HG02588 (cell line): ENCODE measurements at regions not wholly inside any gene's neighbourhood (a gene's known extent, or its start where the extent isn't known, plus 50 kb on each side); places are given as distances from the start of the nearest gene placed in this dataset.
"Not testable (repeated sequence)": the region's sequence is repeated elsewhere in the genome, so short reads cannot be mapped to it uniquely, and the experiment has no call there.

Experiments
- ATAC-seq: cut with Tn5 transposase; IDR thresholded peaks from one replicate; pipeline ENCODE4 v1.9.1; 2021; ENCODE audit warnings: mild to moderate bottlenecking, moderate library complexity; ENCODE audit not compliant: unreplicated experiment

DNA sequence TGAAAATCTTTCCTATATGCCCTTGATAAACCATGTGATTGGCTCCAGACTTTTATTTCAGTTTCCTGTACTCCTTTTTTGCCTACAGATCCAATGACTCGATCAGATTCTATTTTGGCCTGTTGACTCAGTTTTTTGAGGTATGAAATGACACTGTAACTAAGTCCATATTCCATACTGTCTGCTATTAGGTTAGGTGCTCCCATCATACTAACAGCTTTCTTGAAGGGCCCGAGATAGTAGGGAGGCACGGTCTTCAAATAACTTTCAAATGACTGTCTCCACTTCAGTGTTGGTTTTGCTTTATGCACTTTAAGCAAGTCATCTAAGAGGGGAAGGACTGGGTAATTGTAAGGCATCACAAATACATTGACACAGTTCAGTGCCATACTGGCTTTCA lies 295.4 kb upstream of the DAB2 start:
- no peak for ATAC-seq

DNA sequence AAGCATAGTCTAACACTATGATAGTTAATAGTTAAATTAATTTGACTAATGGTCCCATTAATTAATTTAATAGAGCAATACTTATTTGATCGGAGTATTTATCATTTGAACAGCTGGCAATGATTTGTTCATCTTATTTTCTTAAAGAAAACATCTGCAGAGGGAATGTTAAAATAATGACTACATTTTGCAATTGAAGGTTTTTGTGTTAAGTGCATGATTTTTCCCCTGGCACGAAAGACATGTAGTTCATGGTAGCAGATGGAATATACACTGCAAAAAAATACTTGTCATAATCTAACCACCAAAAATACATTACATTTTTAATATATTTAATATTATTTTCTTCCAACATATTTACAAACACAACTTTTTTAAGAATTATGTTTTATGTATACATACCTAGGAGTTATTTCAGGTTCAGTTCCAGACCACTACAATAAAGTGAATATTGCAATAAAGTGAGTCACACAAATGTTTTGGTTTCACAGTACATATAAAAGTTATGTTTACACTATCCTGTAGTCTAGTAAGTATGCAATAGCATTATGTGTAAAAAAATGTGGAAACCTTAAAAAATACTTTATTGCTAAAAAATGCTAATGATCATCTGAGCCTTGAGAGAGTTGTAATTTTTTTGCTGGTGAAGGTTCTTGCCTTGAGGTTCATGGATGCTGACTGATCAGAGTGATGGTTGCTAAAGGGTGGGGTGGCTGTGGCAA lies 292.6 kb upstream of the DAB2 start:
- ATAC-seq: no peak

- ATAC-seq: peak; percentile 60
These were observed 291.8 kb upstream of the DAB2 start for GRCh38 chr5:39716532-39717028.

DNA sequence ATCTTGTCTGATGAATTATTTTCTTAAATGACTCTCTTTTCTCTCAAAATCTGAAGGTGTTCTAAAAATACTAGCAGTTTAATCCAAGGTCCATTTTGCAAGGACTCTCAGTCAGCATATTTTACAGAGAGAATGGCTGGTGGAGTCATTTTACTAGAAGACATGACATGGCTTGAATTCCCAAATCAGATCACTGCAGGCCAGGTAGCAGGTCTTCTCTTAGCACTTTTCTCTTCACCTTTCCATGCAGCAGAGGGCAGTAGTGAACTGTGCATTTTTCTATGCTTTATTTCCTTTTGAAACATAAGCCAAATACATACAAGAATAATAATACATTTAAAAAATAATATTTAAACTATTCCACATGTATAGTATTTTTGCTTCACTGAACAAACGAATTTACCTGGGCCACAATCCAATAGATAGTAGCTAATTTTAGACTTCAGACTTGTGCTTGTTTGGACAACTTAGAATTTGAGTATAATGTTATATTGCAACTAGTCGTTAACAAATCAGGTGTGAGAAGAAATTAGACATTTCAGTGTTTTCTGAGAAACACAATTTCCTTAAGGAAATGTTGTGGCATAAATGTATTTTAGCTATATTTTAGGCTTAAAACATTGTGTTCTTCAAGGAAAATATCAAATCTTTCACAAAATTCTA lies 289.4 kb upstream of the DAB2 start:
- ATAC-seq: no peak

DNA sequence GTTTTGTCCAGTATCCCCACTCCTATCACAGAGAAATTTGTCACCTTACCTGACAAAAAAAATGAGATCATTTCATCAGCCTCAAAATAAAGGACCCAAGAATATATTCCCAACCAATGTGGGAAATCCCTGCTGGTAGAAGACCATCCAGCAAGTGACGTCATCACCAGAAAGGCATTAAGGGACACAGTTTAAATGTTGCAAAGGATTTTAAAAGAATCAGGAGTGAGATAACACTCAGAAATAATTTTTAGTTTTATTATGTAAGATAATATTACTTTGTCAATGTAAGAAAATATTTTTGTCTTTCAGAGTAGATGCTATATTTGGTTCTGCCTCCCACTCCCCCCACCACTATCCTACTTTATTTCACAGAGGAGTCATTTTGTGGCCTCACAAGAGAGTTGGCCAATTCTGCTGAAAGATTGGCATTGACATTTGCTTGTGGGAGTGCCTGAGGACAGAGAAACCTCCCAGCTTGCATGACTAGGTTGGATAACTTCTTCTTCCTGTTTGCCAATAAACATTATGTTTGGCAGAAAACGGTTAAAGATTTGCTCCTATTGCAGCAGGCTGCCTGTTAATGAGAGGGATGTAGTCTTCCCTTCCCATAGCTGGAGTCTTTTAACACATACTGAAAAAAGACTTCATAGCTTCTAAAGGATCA lies 288.6 kb upstream of the DAB2 start:
- ATAC-seq: no peak

DNA sequence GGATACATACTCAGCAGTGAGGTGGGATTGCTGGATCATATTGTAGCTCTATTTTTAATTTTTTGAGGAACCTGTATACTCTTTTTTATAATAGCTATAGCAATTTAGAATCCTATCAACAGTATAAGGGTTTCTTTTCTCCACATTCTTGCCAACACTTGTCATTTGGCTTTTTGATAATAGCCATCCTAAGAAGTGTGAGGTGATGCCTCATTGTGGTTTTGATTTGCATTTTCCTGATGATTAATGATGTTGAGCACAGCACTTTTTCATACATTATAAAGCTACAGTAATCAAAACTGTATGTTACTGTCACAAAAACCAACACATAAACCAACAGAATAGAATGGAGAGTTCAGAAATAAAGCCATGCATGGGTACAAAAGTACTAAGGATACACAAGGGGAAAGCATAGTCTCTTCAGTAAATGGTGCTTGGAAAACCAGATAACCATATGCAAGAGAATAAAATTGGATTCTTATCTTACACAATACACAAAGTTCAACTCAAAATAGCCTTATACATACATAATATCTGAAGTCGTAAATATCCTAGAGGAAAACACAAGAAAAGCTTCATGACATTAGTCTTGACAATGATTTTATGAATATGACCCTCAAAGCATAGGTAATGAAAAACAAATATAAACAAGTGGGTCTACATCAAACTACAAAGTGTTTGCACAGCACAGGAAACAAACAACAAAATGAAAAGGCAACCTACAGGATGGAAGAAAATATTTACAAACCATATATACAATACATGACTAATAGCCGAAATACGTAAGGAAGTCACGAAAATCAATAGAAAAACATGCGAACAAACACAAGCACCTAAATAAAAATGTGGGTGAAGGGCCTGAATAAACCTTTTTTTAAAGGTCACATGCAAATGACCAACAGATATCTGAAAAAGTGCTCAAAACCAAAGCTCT lies 287.8 kb upstream of the DAB2 start:
- ATAC-seq: no peak

- no peak for ATAC-seq
These were observed 287.0 kb upstream of the DAB2 start for GRCh38 chr5:39711821-39712220.

- no peak for ATAC-seq
These were observed 284.3 kb upstream of the DAB2 start for GRCh38 chr5:39709032-39709431.

GRCh38 chr5:39702928-39703327 lies 278.1 kb upstream of the DAB2 start:
- no peak for ATAC-seq

DNA sequence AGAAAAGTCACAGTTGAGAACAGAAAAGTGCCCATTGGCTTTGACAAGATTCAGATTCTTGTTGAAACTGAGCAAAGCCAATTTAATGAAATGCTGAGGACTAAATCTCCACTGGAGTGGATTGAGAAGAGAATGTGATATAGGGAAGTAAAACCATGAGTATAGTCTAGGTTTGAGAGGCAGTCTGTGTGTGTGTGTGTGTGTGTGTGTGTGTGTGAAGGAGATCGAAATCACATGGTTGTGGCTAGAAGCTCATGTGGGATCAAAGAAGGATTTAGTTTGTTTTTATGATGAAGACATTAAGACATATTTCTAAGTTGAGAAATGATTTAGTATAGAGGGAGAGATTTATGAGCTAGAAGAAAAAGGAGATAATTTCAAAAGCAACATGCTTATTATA lies 275.7 kb upstream of the DAB2 start:
- no peak for ATAC-seq

DNA sequence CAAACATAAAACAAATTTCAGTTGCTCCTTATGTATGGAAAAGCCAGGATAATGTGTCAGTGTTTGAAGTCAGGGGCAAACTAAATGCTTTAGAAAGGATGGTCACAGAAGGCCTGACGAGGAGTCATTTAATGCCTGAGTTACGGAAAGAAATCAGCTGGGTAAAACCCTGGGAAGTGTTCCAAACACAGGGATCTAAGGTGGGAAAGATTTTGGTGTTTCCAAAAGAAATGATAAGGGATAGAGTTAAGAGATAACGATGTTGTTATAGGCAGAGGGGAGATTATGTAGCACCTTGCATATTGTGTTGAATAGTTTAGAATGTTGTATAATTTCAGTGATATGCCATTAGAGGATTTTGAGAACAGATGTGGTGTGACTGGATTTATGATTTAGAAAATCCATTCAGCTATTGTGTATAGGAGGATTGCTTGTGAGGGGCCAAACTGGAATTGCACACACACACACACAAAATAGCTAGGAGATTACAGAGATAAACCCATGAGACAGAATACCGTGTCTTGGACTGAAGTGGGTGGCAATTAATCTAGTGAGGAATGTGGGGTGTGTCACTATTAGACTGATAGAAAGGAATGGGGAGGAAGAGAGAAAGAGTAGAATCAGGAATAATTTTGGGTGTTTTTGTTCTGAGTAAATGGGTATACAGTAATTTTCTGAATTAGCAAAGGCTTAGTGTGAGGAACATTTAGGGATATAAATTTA lies 274.2 kb upstream of the DAB2 start:
- no peak for ATAC-seq

DNA sequence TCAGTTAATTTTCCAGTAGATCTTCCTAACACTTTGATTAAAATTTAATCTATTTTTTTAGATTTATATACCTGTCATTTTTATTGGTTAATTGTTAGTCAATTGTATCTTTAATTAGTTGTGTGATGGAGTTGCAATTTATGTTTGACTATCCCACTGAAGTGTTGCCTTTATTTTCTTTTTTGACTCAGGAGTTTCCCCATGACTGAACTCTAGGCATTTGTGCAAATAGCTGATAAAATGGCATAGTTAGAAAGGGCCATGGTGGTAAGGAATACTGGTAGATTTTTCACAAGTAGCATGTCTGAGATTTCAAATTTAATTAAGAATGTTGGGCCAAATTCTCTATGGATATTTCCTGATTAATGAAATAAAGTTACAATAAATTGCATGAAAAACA lies 273.1 kb upstream of the DAB2 start:
- no peak for ATAC-seq

- no peak for ATAC-seq
These were observed 272.1 kb upstream of the DAB2 start for GRCh38 chr5:39696672-39697398.

DNA sequence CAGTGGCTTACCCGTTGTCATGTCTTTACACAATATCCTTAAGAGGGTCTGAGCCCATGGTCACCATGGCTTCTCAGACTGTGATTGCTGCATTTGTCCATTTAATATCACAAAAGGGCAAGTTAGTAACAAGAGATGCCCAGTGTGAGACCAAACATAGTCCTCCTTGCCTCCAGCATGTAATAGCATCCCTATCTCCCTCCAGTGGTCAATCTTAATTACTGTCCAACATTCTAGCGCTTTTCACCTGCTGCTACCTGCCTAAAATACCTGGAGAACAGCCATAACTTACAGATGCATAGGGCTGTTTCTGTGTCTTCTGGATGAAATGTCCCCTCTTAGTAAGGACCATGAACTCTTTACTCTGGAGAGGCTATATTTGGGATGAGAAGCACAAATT lies 267.2 kb upstream of the DAB2 start:
- ATAC-seq: no peak

DNA sequence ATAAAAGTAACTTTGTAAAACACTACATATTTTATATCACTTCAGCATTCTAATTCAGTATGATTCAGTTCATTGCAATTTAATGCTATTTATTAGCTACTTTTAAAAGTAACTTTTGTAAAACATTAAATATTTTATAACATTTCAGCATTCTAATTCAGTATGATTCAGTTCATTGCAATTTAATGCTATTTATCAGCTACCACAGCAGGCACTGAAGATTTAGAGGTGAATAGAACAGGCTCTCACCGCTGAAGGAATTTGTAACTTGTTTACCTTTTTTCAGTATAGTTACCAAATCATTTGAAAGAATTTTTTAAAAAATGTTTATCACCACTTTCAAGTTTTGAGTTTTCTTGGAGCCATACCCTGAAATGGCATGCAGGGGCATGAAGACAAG lies 266.4 kb upstream of the DAB2 start:
- no peak for ATAC-seq

DNA sequence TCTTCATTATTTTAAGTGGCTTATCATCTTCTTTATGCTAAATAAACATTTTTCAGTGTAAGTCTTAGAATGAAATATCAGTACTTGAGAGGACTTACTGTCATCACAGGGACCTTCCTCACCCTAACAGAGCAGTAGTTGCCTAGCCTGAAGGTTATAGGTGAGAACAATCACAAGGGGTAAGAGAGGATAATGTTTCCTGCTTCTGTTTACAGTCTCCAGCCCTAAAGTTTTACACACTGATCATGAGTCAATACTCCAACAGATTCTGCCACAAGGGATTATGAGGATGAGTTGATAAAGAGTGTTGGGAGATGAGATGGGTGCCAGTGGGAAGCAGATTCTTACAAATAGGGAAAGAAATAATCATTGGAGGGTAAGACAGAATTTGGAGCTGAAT lies 265.1 kb upstream of the DAB2 start:
- ATAC-seq: no peak

- not testable (repeated sequence) for ATAC-seq
These were observed 263.1 kb upstream of the DAB2 start for GRCh38 chr5:39687924-39688323.

DNA sequence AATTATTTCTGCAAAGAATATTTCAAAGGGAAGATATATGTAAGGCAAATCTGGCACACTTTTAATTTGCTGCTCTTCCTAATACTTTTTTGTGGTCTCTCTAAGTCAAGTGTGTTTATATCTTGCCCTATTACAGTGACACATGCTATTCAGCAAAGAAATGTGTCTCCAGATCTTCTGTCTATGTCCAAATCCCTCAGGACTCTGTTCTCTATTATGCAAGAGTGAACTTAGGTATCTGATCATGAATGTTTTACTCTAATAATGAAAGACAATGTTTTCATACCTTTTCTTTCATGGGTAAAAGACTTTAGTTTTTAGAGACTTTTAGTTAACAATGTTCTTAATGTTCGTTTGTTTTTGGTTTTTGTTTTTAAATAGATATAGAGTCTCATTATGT lies 255.4 kb upstream of the DAB2 start:
- no peak for ATAC-seq

DNA sequence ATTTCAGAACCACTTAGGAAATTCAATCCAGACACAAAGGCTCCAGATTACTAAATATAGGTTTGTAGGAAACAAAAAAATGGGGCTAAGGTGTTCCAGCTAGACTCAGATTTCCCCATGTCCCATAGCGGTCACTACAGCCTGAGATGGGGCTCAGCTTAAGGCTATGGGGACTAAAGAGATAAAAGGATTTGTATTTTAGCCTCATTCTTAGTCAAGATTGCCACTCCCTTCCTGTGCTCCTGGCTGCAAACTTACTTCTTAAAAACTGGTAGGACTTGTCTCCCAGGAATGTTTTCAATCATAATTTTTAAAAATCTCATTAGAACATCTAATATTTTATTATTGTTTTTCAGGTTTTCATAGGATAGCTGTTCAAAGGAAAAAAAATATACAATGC lies 253.8 kb upstream of the DAB2 start:
- ATAC-seq: no peak

DNA sequence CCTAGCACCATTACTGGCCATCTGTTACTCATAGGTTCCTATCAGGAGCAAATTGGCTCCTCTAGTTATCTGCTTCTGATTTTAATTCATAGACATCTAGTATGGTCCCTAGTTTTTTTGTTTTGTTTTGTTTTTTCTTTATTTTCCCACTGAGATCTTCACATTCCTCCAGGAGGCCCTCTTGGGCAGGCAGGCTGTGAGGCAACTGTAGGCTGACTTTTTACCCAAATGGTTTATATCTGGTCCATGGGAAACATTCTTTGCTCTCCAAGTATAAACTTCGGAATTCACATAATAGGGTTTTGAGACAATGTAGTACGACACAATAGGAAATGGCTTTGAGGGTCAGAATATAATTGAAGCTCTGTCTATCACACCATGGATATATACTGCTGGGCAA lies 250.9 kb upstream of the DAB2 start:
- no peak for ATAC-seq
